K562 (cell line): ENCODE measurements at regions not wholly inside any gene's neighbourhood (a gene's known extent, or its start where the extent isn't known, plus 50 kb on each side); places are given as distances from the start of the nearest gene placed in this dataset.

ENCODE experiments used
- ATAC-seq: fragments of 200-7000 bp; cut with Tn5 transposase; 3 replicates; pipeline ENCODE4 v1.9.1; 2020; ENCODE audit warnings: moderate library complexity
- BruUV-seq: library from RNA; stranded (reverse); fragments of 400-500 nt; replicated peaks from 2 replicates; lab custom pipeline; 2021; lab: Mats Ljungman, UMichigan
- CTCF ChIA-PET: fragments of 300-600 bp; formaldehyde crosslinking; extraction: SDS; loops from one replicate; lab custom pipeline; 2021; ENCODE audit warnings: low intra/inter-chr PET ratio; lab: Yijun Ruan, JAX
- POLR2A ChIA-PET: fragments of 300-600, 350-650 bp; sonication (Branson Sonifier 250); formaldehyde crosslinking; extraction: SDS; loops from one replicate; lab custom pipeline; 2021; ENCODE audit warnings: antibody characterized with exemption, inconsistent platforms; lab: Yijun Ruan, JAX
- DNase-seq, 4 experiments: peaks; one replicate each; pipeline versions ENCODE4 v3.0.0 to v3.0.0-alpha.2; 2011 to 2018; ENCODE audit warnings: low spot score in 3 of 4, mixed read lengths in 3 of 4; ENCODE audit errors: extremely low read depth in 1 of 4
- FAIRE-seq: peaks from 2 replicates; lab custom pipeline; 2011; peaks lifted over from hg19 to GRCh38; lab: Jason Lieb, UNC
- H2AFZ ChIP-seq: 2 replicates; pipeline ENCODE4 v1.6.0; 2011; ENCODE audit warnings: low read depth, low read length, control low read depth, inconsistent platforms
- H3K27ac ChIP-seq: fragments of 200-600 bp; 3 replicates; pipeline ENCODE4 v1.8.0; 2011; ENCODE audit warnings: low read depth, mild to moderate bottlenecking, control low read depth, inconsistent platforms, low read length, moderate library complexity, mixed read lengths; ENCODE audit errors: extremely low read depth
- H3K27me3 ChIP-seq, 2 experiments: fragments of 300-600 bp in 1 of 2; 2 replicates in 1 of 2; 3 replicates in 1 of 2; pipeline versions ENCODE4 v1.6.0 to v1.8.0; 2011; ENCODE audit warnings: inconsistent platforms in 2 of 2, low read length in 2 of 2, mild to moderate bottlenecking in 1 of 2, mixed read lengths in 1 of 2, moderate library complexity in 1 of 2; ENCODE audit not compliant: control insufficient read depth in 2 of 2, insufficient read depth in 2 of 2
- H3K36me3 ChIP-seq: fragments of 300-600 bp; 3 replicates; pipeline ENCODE4 v1.8.0; 2011; ENCODE audit warnings: mild to moderate bottlenecking, low read length, inconsistent platforms; ENCODE audit not compliant: control insufficient read depth, insufficient read depth
- H3K4me1 ChIP-seq, 2 experiments: fragments of 200-600 bp in 1 of 2; replicated peaks in 1 of 2; 2 replicates in 1 of 2; 3 replicates in 1 of 2; pipeline versions ENCODE4 v1.5.1 to v1.8.0; 2011; ENCODE audit warnings: inconsistent platforms in 2 of 2, low read length in 2 of 2, mild to moderate bottlenecking in 1 of 2, mixed read lengths in 1 of 2, moderate library complexity in 1 of 2; ENCODE audit not compliant: control insufficient read depth in 2 of 2, insufficient read depth in 2 of 2
- H3K4me2 ChIP-seq: 2 replicates; pipeline ENCODE4 v1.6.1; 2011; ENCODE audit warnings: low read length, control low read depth, inconsistent platforms, mixed read lengths; ENCODE audit not compliant: insufficient read depth
- H3K4me3 ChIP-seq: fragments of 200-600 bp; sonication (generic), shearing (Covaris generic); 2 replicates; pipeline ENCODE4 v1.5.1; 2016; ENCODE audit warnings: control low read depth, inconsistent platforms
- H3K79me2 ChIP-seq: fragments of 200-600 bp; 3 replicates; pipeline ENCODE4 v1.8.0; 2011; ENCODE audit warnings: low read length, inconsistent platforms; ENCODE audit not compliant: control insufficient read depth, insufficient read depth
- H3K9ac ChIP-seq, 2 experiments: 2 replicates each; pipeline versions ENCODE4 v1.6.0 to v1.6.1; 2011; ENCODE audit warnings: low read depth in 2 of 2, low read length in 2 of 2, control low read depth in 1 of 2, inconsistent platforms in 1 of 2, mild to moderate bottlenecking in 1 of 2, mixed read lengths in 1 of 2; ENCODE audit not compliant: insufficient read depth in 1 of 2
- H3K9me1 ChIP-seq: one replicate; pipeline ENCODE4 v1.6.0; 2011; ENCODE audit warnings: inconsistent platforms, mild to moderate bottlenecking, low read length, moderate library complexity; ENCODE audit not compliant: control insufficient read depth, insufficient read depth
- H3K9me3 ChIP-seq: replicated peaks from 2 replicates; pipeline ENCODE4 v1.5.1; 2011; ENCODE audit warnings: low read depth, low read length, inconsistent platforms; ENCODE audit not compliant: control insufficient read depth, insufficient read depth
- H4K20me1 ChIP-seq: replicated peaks from 2 replicates; pipeline ENCODE4 v1.6.1; 2011; ENCODE audit warnings: low read length, inconsistent platforms, mixed read lengths; ENCODE audit not compliant: control insufficient read depth, insufficient read depth
- BRF1 ChIP-seq: IDR thresholded peaks from 3 replicates; pipeline ENCODE4 v1.6.1; 2011; ENCODE audit warnings: borderline replicate concordance, mild to moderate bottlenecking; ENCODE audit not compliant: insufficient read length; ENCODE audit errors: extremely low read depth
- CBX1 ChIP-seq: sonication (generic); IDR thresholded peaks from 2 replicates; pipeline ENCODE4 v1.6.1; 2016; ENCODE audit warnings: antibody characterized with exemption, low read depth, mild to moderate bottlenecking
- E2F4 ChIP-seq: sonication (generic); formaldehyde crosslinking; IDR thresholded peaks from 2 replicates; pipeline ENCODE4 v1.8.0; 2022; ENCODE audit warnings: mild to moderate bottlenecking, low read depth, missing genetic modification reagents
- FOSL1 ChIP-seq: fragments of 200-800 bp; sonication (Bioruptor generic); conservative IDR thresholded peaks from 2 replicates; pipeline ENCODE4 v1.6.1; 2016; ENCODE audit warnings: missing genetic modification characterization, missing compliant biosample characterization
- FOXM1 ChIP-seq, 2 experiments: fragments of 450-650 bp in 1 of 2; sonication (generic) in 1 of 2; formaldehyde crosslinking in 1 of 2; IDR thresholded peaks; 2 replicates each; pipeline versions ENCODE4 v1.6.1 to v1.9.0; 2017 to 2022; ENCODE audit warnings: low read depth in 2 of 2, mild to moderate bottlenecking in 2 of 2, missing genetic modification reagents in 1 of 2, moderate library complexity in 1 of 2
- GTF2E2 ChIP-seq: fragments of 200-800 bp; sonication (Bioruptor generic); IDR thresholded peaks from 2 replicates; pipeline ENCODE4 v1.6.1; 2016; ENCODE audit warnings: missing genetic modification characterization, missing compliant biosample characterization
- HDGF ChIP-seq: fragments of 450-650 bp; IDR thresholded peaks from 2 replicates; pipeline ENCODE4 v1.6.1; 2016
- KHSRP ChIP-seq: fragments of 450-650 bp; IDR thresholded peaks from 2 replicates; pipeline ENCODE4 v1.6.1; 2017
- SIRT6 ChIP-seq: IDR thresholded peaks from one replicate; pipeline ENCODE4 v1.6.1; 2012; ENCODE audit warnings: low read depth, mild to moderate bottlenecking, control low read depth, inconsistent platforms, low read length, moderate library complexity
- SLC30A9 ChIP-seq: fragments of 250-450 bp; sonication (Bioruptor Pico); IDR thresholded peaks from 2 replicates; pipeline ENCODE4 v1.8.0; 2022; ENCODE audit warnings: mild to moderate bottlenecking, moderate library complexity
- STAG1 ChIP-seq: sonication (generic); formaldehyde crosslinking; IDR thresholded peaks from 2 replicates; pipeline ENCODE4 v1.5.0; 2020; ENCODE audit warnings: missing genetic modification reagents, borderline replicate concordance
- TEAD2 ChIP-seq: fragments of 450-650 bp; IDR thresholded peaks from 2 replicates; pipeline ENCODE4 v1.6.1; 2016; ENCODE audit warnings: missing genetic modification characterization, control low read depth, missing compliant biosample characterization
- ZKSCAN3 ChIP-seq: fragments of 250-450 bp; sonication (Bioruptor Pico); IDR thresholded peaks from 2 replicates; pipeline ENCODE4 v1.4.0; 2020
- ZNF75A ChIP-seq: fragments of 450-650 bp; formaldehyde crosslinking; IDR thresholded peaks from 2 replicates; pipeline ENCODE4 v1.4.0; 2020; ENCODE audit warnings: mild to moderate bottlenecking
- WGBS: fragments of 100-300 bp; shearing (Covaris generic); methylation state at CpG from one replicate; pipeline ENCODE4 v1.1.6; 2016; ENCODE audit warnings: low coverage, mixed read lengths; ENCODE audit not compliant: insufficient coverage; ENCODE audit errors: missing lambda C conversion rate; 5-methylcytosine and 5-hydroxymethylcytosine counted together
- in situ Hi-C: fragments of 300-500 bp; cut with MboI; formaldehyde crosslinking; loops from 4 replicates; pipeline ENCODE4 v1.15.0; 2018; ENCODE audit warnings: inconsistent platforms, mixed read lengths
- intact Hi-C: fragments of 100-400 bp; cut with micrococcal nuclease; formaldehyde crosslinking; loops from 2 replicates; pipeline ENCODE4 v1.14.2; 2022

- TF ChIP-seq FOXM1 (IDR thresholded peaks at IDR 0.05; ENCODE audit: low read depth) (no peak), FOXM1 (CRISPR knock-in tag; IDR thresholded peaks at IDR 0.05; ENCODE audit: low read depth) (no peak), BRF1 (no peak)
Measured at GRCh38 chr15:25937796-25938195, 74.7 kb upstream of the ATP10A start (continued).

- intact Hi-C loops (loop anchor here (10.0 kb wide), 1 partner anchor 241 kb away; no protein-coding TSS in a partner anchor), in situ Hi-C loops (no loop called here)
- Histone ChIP-seq H4K20me1 (no peaks in the 10 kb centered on the region), H3K9me1 (no peaks in the 10 kb centered on the region), H3K9me3 (no peaks in the 10 kb centered on the region), H3K4me2 (no peak overlapping the region), H3K36me3 (no peaks in the 10 kb centered on the region), H3K4me1 (no peaks in the 10 kb centered on the region), H3K27ac (no peak overlapping the region), H3K27me3 (peaks cover 0 to 10% of the 10 kb centered on the region in 2 experiments; a peak in 3 of 5 replicates), H3K79me2 (no peaks in the 10 kb centered on the region), H2AFZ (no peak overlapping the region), H3K9ac (no peak overlapping the region), H3K4me3 (no peak overlapping the region)
- POLR2A ChIA-PET: no interaction called here
- CTCF ChIA-PET: no interaction called here
- ATAC-seq (no peak), DNase-seq (no peak), FAIRE-seq (no peak)
- WGBS: 1% methylated on average over 7 of the region's 7 CpGs
- no peak for TF ChIP-seq ZNF75A (CRISPR knock-in tag)
- no peak for TF ChIP-seq ZKSCAN3 (CRISPR knock-in tag)
- no peak for TF ChIP-seq FOSL1 (tag)
- TF ChIP-seq E2F4 (CRISPR knock-in tag): no peak
- TF ChIP-seq SIRT6: no peak
- TF ChIP-seq GTF2E2 (tag): no peak
- no peak for TF ChIP-seq HDGF
- no peak for TF ChIP-seq SLC30A9 (CRISPR knock-in tag)
- TF ChIP-seq KHSRP: no peak
- TF ChIP-seq CBX1: no peak
- no peak for TF ChIP-seq STAG1
- no peak for TF ChIP-seq TEAD2 (tag)
- BruUV-seq: no TSS peak
Measured at GRCh38 chr15:25936004-25936403, 72.9 kb upstream of the ATP10A start.
